ENCODE measurements at regions not wholly inside any gene's neighbourhood (a gene's known extent, or its start where the extent isn't known, plus 50 kb on each side); places are given as distances from the start of the nearest gene placed in this dataset.

GRCh38 chr1:229760478-229760996 lies 134.5 kb downstream of the URB2 start:
- DNase-seq (ENCODE audit: insufficient read length, low spot score) (no peak), FAIRE-seq (no peak)

DNA sequence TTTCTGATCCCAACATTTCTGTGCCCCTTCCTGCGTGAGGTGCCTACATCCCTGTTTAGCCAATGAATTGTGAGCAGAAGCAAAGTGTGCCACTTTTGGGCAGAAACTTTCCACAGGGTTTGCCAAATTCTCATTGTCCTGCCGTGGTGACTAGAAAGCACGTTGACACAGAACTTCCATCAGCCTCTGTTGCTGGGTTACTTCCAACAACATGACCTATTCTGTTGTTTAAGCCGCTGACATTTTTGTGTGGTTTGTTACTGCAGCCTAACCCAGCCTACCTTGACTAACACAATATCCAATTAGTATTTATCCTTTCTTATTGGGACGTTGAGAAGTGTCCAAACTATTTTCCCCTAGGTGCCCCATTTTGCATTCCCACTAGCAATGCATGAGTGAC lies 136.8 kb downstream of the URB2 start:
- DNase-seq (ENCODE audit: insufficient read length, low spot score) (no peak), FAIRE-seq (no peak)

GRCh38 chr1:229768232-229768631 lies 142.2 kb downstream of the URB2 start:
- FAIRE-seq (no peak), DNase-seq (ENCODE audit: insufficient read length, low spot score) (no peak)

DNA sequence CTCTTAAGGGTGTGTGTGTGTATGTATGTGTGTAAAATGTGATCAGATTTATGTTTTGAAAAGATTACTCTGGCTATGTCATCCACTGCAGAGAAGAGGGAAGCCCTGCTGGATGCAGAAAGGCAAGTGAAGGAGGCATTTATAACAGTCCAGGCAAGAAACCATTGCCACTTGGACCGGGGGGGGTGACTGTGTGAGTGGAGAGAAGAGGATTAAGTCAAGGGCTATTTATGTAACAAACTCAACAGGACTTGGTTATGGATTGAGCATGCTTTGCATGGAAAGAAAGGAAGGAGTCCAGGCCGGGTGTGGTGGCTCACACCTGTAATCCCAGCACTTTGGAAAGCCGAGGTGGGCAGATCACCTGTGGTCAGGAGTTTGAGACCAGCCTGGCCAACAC lies 143.0 kb downstream of the URB2 start:
- DNase-seq (ENCODE audit: insufficient read length, low spot score) (no peak), FAIRE-seq (no peak)

DNA sequence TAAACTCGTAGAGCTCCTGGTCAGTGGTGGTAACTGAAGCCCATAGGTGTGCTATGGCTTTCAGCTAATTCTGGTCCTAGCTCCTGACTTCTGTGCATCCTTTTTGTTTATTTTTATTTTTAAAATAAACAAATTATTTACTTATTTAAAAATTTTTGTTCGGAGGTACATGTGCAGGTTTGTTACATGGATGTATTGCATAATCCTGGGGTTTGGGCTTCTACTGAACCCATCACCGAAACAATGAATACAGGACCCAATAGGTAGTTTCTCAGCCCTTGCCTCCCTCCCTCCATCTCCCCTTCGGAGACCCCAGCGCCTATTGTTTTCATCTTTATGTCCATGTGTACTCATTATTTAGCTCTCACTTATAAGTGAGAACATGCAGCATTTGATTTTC lies 143.8 kb downstream of the URB2 start:
- FAIRE-seq (no peak), DNase-seq (ENCODE audit: insufficient read length, low spot score) (no peak)

- no peak for FAIRE-seq
- no peak for DNase-seq (ENCODE audit: insufficient read length, low spot score)
These were observed 152.7 kb downstream of the URB2 start for GRCh38 chr1:229778794-229779193.

GRCh38 chr1:229781453-229781852 lies 155.4 kb downstream of the URB2 start:
- no peak for DNase-seq (ENCODE audit: insufficient read length, low spot score)
- no peak for FAIRE-seq

GRCh38 chr1:229782469-229782868 lies 156.4 kb downstream of the URB2 start:
- FAIRE-seq (no peak), DNase-seq (ENCODE audit: insufficient read length, low spot score) (no peak)

GRCh38 chr1:229784834-229785233 lies 158.8 kb downstream of the URB2 start:
- no peak for FAIRE-seq
- no peak for DNase-seq (ENCODE audit: insufficient read length, low spot score)

GRCh38 chr1:229786974-229787610 lies 161.0 kb downstream of the URB2 start:
- no peak for FAIRE-seq
- no peak for DNase-seq (ENCODE audit: insufficient read length, low spot score)

DNA sequence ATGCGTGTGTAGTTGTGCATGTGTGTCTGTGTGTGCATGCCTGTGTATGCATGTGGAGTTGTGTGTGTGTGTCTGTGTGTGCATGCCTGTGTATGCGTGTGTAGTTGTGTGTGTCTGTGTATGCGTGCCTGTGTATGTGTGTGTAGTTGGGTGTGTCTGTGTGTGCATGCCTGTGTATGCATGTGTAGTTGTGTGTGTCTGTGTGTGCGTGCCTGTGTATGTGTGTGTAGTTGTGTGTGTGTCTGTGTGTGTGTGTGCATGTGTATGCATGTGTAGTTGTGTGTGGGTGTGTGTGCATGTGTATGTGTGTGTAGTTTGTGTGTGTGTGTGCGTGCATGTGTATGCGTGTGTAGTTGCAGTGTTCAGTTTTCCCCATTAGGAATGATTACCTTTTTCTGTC lies 162.0 kb downstream of the URB2 start:
- DNase-seq (ENCODE audit: insufficient read length, low spot score) (no peak), FAIRE-seq (no peak)

DNA sequence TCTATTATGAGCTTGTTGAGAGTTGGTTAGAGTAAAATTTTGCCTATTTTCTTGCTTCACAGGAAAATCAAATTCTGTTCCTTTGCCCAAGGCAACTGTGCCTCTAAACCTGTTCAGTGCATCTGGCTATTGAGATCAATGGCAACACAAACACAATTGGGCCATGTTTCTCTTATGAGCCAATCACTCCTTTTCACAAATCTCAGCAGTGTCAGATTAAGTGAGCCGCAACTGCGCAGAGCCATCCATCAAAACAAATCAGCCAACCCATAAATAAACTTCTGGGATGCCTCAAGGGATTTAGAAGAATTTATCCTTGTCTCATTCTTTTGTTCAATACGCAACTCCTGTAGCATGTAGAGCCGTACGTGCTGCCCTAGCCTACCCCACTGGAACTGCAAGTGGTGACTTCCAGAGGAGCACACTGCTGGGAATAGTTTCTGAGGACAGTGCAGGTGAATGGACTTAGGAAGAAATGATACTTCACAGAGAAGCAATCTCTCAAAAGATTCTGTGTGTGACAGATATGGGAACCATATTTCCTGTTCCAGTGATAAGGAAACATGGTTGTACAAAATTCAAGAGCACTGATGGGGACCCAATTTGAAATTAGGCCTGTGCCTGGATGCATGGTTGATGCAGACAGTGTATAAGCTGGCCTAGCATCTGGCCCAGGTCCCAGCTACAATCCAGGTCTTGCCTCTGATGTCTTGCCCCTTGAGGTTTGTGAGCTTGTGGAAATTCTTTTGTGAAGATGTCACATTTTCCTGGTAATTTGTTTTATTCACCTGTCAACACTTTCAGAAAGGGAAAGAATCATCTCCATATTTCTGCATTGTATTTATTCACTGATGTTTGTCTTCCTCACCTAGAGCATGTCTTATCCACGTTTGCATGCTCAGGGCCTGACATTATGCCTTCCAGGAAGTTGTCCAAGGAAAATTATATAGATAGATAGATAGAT lies 166.2 kb downstream of the URB2 start:
- no peak for FAIRE-seq

DNA sequence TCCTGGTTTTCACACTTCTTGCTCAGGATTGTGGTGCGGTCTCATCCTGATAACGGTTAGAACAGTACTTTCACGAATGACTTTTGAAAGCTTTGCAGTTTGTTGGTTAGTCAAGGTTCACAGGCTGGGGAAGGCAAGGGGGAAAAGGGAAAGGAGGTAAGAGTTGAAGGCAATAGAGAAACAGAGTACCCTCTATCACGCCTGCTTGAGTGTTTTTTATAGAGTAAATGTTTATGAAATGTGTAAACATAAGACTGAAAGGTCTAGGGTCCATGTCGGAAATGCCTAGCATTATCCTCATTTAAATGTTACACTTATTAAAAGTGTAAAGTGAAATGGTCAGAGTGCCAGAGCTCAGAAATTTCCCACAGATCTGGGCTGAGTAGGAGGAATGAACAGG lies 167.4 kb downstream of the URB2 start:
- DNase-seq (ENCODE audit: insufficient read length, low spot score) (no peak), FAIRE-seq (no peak)

More for the DNA sequence above, 166.2 kb downstream of the URB2 start:
- no peak for DNase-seq (ENCODE audit: insufficient read length, low spot score)

DNA sequence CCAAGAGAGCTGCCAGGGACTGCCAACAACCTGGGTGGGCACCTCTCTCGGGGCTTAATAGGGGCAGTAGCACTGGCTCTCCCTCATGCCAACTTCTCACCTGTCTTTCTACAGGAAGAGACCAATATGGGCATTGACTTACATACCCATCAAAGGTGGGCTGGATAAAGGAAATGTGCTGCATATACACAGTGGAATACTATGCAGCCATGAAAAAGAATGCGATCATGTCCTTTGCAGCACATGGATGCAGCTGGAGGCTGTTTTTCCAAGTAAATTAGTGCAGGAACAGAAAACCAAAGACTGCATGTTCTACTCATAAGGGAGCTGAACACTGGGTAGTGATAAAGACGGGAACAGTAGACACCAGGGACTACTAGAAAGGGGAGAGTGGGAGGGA lies 172.5 kb downstream of the URB2 start:
- DNase-seq (ENCODE audit: insufficient read length, low spot score) (no peak), FAIRE-seq (no peak)

DNA sequence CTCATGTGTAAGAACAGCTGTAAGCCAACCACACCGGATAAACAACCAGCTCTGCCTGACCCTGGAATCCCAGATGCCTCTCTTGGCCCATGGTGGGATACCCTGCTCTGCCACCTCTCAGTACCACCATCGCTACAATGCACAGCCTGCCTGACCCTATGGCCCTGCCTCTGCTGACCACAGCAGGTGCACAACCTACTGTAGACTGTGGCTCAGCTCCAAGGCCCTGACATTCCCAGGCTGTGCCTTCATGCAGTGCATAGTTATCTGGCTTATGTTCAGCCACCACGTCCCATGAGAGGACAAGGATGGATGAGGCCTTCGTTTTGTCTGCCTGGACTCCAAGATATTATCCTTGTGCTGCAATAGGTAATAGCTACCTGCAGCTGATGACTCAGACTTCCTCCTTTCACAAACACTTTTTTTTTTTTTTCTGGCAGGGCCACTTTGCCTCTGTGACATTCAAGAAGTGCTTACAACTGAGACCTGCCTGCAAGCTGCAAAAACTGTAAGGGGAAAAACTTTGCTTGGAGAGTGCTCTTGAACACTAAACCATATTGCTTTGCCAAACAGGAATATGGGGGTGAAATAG lies 177.7 kb downstream of the URB2 start:
- FAIRE-seq (no peak), DNase-seq (ENCODE audit: insufficient read length, low spot score) (no peak)

DNA sequence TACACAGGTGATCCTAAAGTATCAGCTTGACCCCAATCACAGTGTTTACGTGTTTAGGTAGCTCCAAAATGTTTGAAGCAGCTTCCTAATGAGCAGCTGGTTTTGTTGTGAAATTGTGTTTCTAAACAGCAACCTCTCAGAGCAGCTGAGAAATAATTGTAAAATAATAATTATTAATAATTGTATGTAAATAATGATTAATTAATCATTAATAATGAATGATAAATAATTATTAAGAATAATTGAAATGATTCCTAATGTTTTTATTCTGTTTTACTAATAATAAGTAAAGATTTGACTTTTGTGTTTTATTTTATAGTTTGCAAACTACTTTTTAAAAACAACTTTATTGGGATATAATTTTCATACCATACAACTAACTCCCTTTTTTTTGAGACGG lies 182.2 kb downstream of the URB2 start:
- no peak for FAIRE-seq
- no peak for DNase-seq (ENCODE audit: insufficient read length, low spot score)

GRCh38 chr1:229810140-229810539 lies 184.1 kb downstream of the URB2 start:
- DNase-seq (ENCODE audit: insufficient read length, low spot score) (no peak), FAIRE-seq (no peak)

GRCh38 chr1:229810961-229811360 lies 184.9 kb downstream of the URB2 start:
- FAIRE-seq: no peak
- no peak for DNase-seq (ENCODE audit: insufficient read length, low spot score)

GRCh38 chr1:229812148-229812547 lies 186.1 kb downstream of the URB2 start:
- DNase-seq (ENCODE audit: insufficient read length, low spot score) (no peak), FAIRE-seq (no peak)

- FAIRE-seq (no peak), DNase-seq (ENCODE audit: insufficient read length, low spot score) (no peak)
These were observed 186.6 kb downstream of the URB2 start for GRCh38 chr1:229812693-229813092.

DNA sequence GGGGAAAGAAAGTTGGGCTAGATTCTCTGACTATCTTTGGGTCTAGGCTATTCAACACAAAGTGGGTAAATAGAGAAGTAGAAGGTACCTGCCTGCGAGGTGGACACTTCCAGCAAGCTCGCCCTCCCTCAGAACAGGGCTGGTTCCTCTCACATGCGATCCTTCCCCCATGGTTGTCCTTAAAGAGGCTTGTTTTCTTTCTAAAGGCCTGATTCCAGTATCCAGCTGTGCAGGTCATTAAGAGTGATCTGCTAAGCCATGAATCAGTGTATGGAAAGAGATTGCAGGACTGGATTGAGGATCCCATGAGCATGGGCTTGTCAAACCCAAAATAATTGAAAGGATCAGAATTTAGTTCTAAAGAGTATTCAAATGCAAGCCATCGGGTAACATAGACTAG lies 189.0 kb downstream of the URB2 start:
- no peak for FAIRE-seq
- no peak for DNase-seq (ENCODE audit: insufficient read length, low spot score)

- FAIRE-seq (no peak), DNase-seq (ENCODE audit: insufficient read length, low spot score) (no peak)
These were observed 189.9 kb downstream of the URB2 start for GRCh38 chr1:229815961-229816360.

All from GM19239 (cell line).